Liver (tissue), 8 donors: ENCODE measurements at regions not wholly inside any gene's neighbourhood (a gene's known extent, or its start where the extent isn't known, plus 50 kb on each side); places are given as distances from the start of the nearest gene placed in this dataset.

ENCODE experiments used
- DNase-seq: peaks from one replicate; pipeline ENCODE4 v3.0.0-alpha.2; 2017; ENCODE audit warnings: low spot score
- H3K27ac ChIP-seq, 2 donors: one replicate each; pipeline ENCODE4 v1.7.0; 2013; ENCODE audit warnings: inconsistent platforms in 2 of 2, low read length in 2 of 2, control low read depth in 1 of 2, low read depth in 1 of 2, mild to moderate bottlenecking in 1 of 2
- H3K27me3 ChIP-seq, 4 donors: one replicate each; pipeline versions ENCODE4 v1.6.1 to v1.7.0; 2013; ENCODE audit warnings: low read length in 3 of 4, inconsistent platforms in 1 of 4, mild to moderate bottlenecking in 1 of 4, moderate library complexity in 1 of 4; ENCODE audit not compliant: control insufficient read depth in 4 of 4, insufficient read depth in 4 of 4
- H3K36me3 ChIP-seq, 4 donors: one replicate each; pipeline versions ENCODE4 v1.6.1 to v1.7.0; 2013; ENCODE audit warnings: low read length in 3 of 4, mild to moderate bottlenecking in 3 of 4, low read depth in 1 of 4, moderate library complexity in 1 of 4; ENCODE audit not compliant: control insufficient read depth in 4 of 4, insufficient read depth in 3 of 4
- H3K4me1 ChIP-seq, 4 donors: one replicate each; pipeline versions ENCODE4 v1.6.1 to v1.7.0; 2013; ENCODE audit warnings: low read length in 3 of 4, mild to moderate bottlenecking in 3 of 4, moderate library complexity in 1 of 4; ENCODE audit not compliant: control insufficient read depth in 4 of 4, insufficient read depth in 4 of 4
- H3K4me3 ChIP-seq, 3 donors: one replicate each; pipeline versions ENCODE4 v1.6.1 to v1.7.0; 2013; ENCODE audit warnings: low read length in 3 of 3, control low read depth in 1 of 3, low read depth in 1 of 3, mild to moderate bottlenecking in 1 of 3
- H3K9ac ChIP-seq, 2 donors: one replicate each; pipeline ENCODE4 v1.7.0; 2013; ENCODE audit warnings: low read length in 2 of 2, mild to moderate bottlenecking in 2 of 2, moderate library complexity in 2 of 2, control low read depth in 1 of 2, low read depth in 1 of 2
- H3K9me3 ChIP-seq, 4 donors: one replicate each; pipeline versions ENCODE4 v1.6.1 to v1.7.0; 2013; ENCODE audit warnings: low read length in 3 of 4; ENCODE audit not compliant: control insufficient read depth in 4 of 4
- EGR1 ChIP-seq, 2 donors: IDR thresholded peaks; 2 replicates each; pipeline ENCODE4 v1.6.1; 2016 to 2018; ENCODE audit warnings: antibody characterized with exemption in 2 of 2, low read depth in 2 of 2
- FOXA1 ChIP-seq: IDR thresholded peaks from 2 replicates; pipeline ENCODE4 v1.6.1; 2016; ENCODE audit warnings: antibody characterized with exemption
- FOXA2 ChIP-seq: IDR thresholded peaks from 2 replicates; pipeline ENCODE4 v1.6.1; 2016; ENCODE audit warnings: antibody characterized with exemption
- GABPA ChIP-seq, 2 donors: IDR thresholded peaks in 1 of 2; conservative IDR thresholded peaks in 1 of 2; 2 replicates each; pipeline ENCODE4 v1.6.1; 2016; ENCODE audit warnings: antibody characterized with exemption in 2 of 2, mild to moderate bottlenecking in 1 of 2, moderate library complexity in 1 of 2
- HNF4A ChIP-seq, 2 donors: conservative IDR thresholded peaks; 2 replicates each; pipeline ENCODE4 v1.6.1; 2016; ENCODE audit warnings: antibody characterized with exemption in 2 of 2, mild to moderate bottlenecking in 2 of 2
- HNF4G ChIP-seq: IDR thresholded peaks from 2 replicates; pipeline ENCODE4 v1.6.1; 2016; ENCODE audit warnings: antibody characterized with exemption
- JUND ChIP-seq, 2 donors: IDR thresholded peaks; 2 replicates each; pipeline ENCODE4 v1.6.1; 2016; ENCODE audit warnings: antibody characterized with exemption in 2 of 2
- NR2F2 ChIP-seq: IDR thresholded peaks from 2 replicates; pipeline ENCODE4 v1.6.1; 2016; ENCODE audit warnings: antibody characterized with exemption
- RAD21 ChIP-seq, 2 donors: IDR thresholded peaks; 2 replicates each; pipeline ENCODE4 v1.6.1; 2016; ENCODE audit warnings: antibody characterized with exemption in 2 of 2, mild to moderate bottlenecking in 2 of 2
- RXRA ChIP-seq, 2 donors: IDR thresholded peaks; 2 replicates each; pipeline ENCODE4 v1.6.1; 2017 to 2018; ENCODE audit warnings: antibody characterized with exemption in 2 of 2, mild to moderate bottlenecking in 1 of 2
- SP1 ChIP-seq: IDR thresholded peaks from 2 replicates; pipeline ENCODE4 v1.6.1; 2018; ENCODE audit warnings: antibody characterized with exemption, mild to moderate bottlenecking
- TAF1 ChIP-seq: conservative IDR thresholded peaks from 2 replicates; pipeline ENCODE4 v1.6.1; 2016; ENCODE audit warnings: antibody characterized with exemption, mild to moderate bottlenecking
- YY1 ChIP-seq: IDR thresholded peaks from 2 replicates; pipeline ENCODE4 v1.6.1; 2016; ENCODE audit warnings: antibody characterized with exemption, mild to moderate bottlenecking
- WGBS: extraction: QIAGEN DNeasy Blood & Tissue Kit; methylation state at CpG from one replicate; pipeline ENCODE4 v1.1.7; 2013; 5-methylcytosine and 5-hydroxymethylcytosine counted together
- TF ChIP-seq, protein P1 (sequence below): IDR thresholded peaks from 2 replicates; pipeline ENCODE4 v1.6.1; 2016; ENCODE audit warnings: antibody characterized with exemption
- TF ChIP-seq, protein P2 (sequence below): IDR thresholded peaks from 2 replicates; pipeline ENCODE4 v1.6.1; 2016; ENCODE audit warnings: antibody characterized with exemption, mild to moderate bottlenecking
- TF ChIP-seq, protein P3 (sequence below): IDR thresholded peaks from 2 replicates; pipeline ENCODE4 v1.6.1; 2016; ENCODE audit warnings: antibody characterized with exemption
- TF ChIP-seq, protein P4 (sequence below): IDR thresholded peaks from 2 replicates; pipeline ENCODE4 v1.6.1; 2016; ENCODE audit warnings: antibody characterized with exemption
- TF ChIP-seq, protein P5 (sequence below): fragments of 150-350 bp; IDR thresholded peaks from 2 replicates; pipeline ENCODE4 v1.5.1; 2017; ENCODE audit warnings: improper control_type of control experiment, low read depth, low read length; ENCODE audit not compliant: missing input control
- donor health status: healthy.
- donor health status: healthy.
- donor health status: healthy.
- donor health status: healthy.
- donor health status: healthy.

DNA sequence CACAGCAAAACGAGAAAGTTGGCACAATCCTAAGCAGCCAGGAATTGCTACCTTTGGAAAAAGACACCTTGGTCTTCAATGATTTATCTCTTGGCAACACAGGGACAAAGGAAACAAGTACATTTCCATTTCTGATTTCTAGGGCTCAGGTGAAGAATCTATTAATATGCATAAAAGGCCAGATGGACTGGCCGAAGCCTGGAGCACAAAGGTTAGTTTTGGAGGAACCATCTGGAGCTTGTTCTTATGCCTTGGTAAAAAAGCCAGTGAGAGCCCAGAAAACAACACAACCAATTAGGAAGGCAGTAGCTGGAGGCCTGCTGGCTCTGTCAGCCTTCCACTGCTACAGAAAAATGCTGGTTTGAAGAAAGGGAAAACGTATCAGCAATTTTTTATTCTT lies 713.5 kb upstream of the API5 start:
- H3K4me3 ChIP-seq, result no peak overlapping the region
- no peaks in the 10 kb centered on the region for H3K9me3 ChIP-seq
- H3K36me3 ChIP-seq, result no peaks in the 10 kb centered on the region
- no peaks in the 10 kb centered on the region for H3K27me3 ChIP-seq
- TF ChIP-seq, protein P1, sequence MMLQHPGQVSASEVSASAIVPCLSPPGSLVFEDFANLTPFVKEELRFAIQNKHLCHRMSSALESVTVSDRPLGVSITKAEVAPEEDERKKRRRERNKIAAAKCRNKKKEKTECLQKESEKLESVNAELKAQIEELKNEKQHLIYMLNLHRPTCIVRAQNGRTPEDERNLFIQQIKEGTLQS, result no peak
- no peak for TF ChIP-seq GABPA (IDR thresholded peaks at IDR 0.05 in 1 of 2, conservative IDR thresholded peaks at IDR 0.05 in 1 of 2)
- TF ChIP-seq RXRA (IDR thresholded peaks at IDR 0.05), result no peak
- H3K27ac ChIP-seq, result no peak overlapping the region
- DNase-seq, result no peak
- 66% methylated on average over 3 of the region's 3 CpGs for WGBS
- no peaks in the 10 kb centered on the region for H3K4me1 ChIP-seq
- H3K9ac ChIP-seq, result no peak overlapping the region

DNA sequence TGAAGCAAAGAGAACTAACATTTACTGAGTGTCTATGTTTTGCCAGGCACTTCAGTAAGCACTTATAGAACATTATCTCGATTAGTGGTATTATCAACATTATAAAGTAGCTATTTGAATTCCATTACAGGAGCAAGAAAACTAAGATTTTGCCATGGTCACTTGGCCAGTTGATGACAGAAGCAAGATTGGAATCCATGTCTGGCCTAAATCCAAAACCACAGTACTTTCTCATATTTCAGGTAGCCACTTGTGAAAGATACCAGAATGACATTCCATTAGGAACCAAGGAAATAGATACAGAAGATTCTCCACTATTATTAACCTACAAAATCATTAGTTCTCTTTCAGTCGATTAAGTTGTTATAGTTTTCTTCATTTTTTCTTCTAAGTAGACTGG lies 691.0 kb upstream of the API5 start:
- Histone ChIP-seq H3K27ac (no peak overlapping the region), H3K9me3 (no peaks in the 10 kb centered on the region), H3K27me3 (no peaks in the 10 kb centered on the region), H3K36me3 (no peaks in the 10 kb centered on the region), H3K9ac (no peak overlapping the region), H3K4me1 (no peaks in the 10 kb centered on the region), H3K4me3 (no peak overlapping the region)
- no peak for DNase-seq
- 85% methylated on average over 2 of the region's 2 CpGs for WGBS
- no peak for TF ChIP-seq SP1
- TF ChIP-seq RXRA (IDR thresholded peaks at IDR 0.05), result no peak
- no peak for TF ChIP-seq YY1
- TF ChIP-seq, protein P1, result no peak
- no peak for TF ChIP-seq HNF4G
- no peak for TF ChIP-seq HNF4A (conservative IDR thresholded peaks at IDR 0.05)
- TF ChIP-seq EGR1 (IDR thresholded peaks at IDR 0.05; ENCODE audit: low read depth in 2 of 2), result no peak
- TF ChIP-seq, protein P2, sequence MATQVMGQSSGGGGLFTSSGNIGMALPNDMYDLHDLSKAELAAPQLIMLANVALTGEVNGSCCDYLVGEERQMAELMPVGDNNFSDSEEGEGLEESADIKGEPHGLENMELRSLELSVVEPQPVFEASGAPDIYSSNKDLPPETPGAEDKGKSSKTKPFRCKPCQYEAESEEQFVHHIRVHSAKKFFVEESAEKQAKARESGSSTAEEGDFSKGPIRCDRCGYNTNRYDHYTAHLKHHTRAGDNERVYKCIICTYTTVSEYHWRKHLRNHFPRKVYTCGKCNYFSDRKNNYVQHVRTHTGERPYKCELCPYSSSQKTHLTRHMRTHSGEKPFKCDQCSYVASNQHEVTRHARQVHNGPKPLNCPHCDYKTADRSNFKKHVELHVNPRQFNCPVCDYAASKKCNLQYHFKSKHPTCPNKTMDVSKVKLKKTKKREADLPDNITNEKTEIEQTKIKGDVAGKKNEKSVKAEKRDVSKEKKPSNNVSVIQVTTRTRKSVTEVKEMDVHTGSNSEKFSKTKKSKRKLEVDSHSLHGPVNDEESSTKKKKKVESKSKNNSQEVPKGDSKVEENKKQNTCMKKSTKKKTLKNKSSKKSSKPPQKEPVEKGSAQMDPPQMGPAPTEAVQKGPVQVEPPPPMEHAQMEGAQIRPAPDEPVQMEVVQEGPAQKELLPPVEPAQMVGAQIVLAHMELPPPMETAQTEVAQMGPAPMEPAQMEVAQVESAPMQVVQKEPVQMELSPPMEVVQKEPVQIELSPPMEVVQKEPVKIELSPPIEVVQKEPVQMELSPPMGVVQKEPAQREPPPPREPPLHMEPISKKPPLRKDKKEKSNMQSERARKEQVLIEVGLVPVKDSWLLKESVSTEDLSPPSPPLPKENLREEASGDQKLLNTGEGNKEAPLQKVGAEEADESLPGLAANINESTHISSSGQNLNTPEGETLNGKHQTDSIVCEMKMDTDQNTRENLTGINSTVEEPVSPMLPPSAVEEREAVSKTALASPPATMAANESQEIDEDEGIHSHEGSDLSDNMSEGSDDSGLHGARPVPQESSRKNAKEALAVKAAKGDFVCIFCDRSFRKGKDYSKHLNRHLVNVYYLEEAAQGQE, result no peak
- no peak for TF ChIP-seq NR2F2
- TF ChIP-seq, protein P3, sequence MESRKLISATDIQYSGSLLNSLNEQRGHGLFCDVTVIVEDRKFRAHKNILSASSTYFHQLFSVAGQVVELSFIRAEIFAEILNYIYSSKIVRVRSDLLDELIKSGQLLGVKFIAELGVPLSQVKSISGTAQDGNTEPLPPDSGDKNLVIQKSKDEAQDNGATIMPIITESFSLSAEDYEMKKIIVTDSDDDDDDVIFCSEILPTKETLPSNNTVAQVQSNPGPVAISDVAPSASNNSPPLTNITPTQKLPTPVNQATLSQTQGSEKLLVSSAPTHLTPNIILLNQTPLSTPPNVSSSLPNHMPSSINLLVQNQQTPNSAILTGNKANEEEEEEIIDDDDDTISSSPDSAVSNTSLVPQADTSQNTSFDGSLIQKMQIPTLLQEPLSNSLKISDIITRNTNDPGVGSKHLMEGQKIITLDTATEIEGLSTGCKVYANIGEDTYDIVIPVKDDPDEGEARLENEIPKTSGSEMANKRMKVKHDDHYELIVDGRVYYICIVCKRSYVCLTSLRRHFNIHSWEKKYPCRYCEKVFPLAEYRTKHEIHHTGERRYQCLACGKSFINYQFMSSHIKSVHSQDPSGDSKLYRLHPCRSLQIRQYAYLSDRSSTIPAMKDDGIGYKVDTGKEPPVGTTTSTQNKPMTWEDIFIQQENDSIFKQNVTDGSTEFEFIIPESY, result no peak
- TF ChIP-seq TAF1, result no peak
- TF ChIP-seq, protein P4, sequence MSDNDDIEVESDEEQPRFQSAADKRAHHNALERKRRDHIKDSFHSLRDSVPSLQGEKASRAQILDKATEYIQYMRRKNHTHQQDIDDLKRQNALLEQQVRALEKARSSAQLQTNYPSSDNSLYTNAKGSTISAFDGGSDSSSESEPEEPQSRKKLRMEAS, result no peak
- TF ChIP-seq, protein P5, sequence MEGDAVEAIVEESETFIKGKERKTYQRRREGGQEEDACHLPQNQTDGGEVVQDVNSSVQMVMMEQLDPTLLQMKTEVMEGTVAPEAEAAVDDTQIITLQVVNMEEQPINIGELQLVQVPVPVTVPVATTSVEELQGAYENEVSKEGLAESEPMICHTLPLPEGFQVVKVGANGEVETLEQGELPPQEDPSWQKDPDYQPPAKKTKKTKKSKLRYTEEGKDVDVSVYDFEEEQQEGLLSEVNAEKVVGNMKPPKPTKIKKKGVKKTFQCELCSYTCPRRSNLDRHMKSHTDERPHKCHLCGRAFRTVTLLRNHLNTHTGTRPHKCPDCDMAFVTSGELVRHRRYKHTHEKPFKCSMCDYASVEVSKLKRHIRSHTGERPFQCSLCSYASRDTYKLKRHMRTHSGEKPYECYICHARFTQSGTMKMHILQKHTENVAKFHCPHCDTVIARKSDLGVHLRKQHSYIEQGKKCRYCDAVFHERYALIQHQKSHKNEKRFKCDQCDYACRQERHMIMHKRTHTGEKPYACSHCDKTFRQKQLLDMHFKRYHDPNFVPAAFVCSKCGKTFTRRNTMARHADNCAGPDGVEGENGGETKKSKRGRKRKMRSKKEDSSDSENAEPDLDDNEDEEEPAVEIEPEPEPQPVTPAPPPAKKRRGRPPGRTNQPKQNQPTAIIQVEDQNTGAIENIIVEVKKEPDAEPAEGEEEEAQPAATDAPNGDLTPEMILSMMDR, result no peak
- TF ChIP-seq FOXA1, result no peak
- TF ChIP-seq JUND (IDR thresholded peaks at IDR 0.05), result no peak
- no peak for TF ChIP-seq RAD21 (IDR thresholded peaks at IDR 0.05)
- no peak for TF ChIP-seq FOXA2
- TF ChIP-seq GABPA (IDR thresholded peaks at IDR 0.05 in 1 of 2, conservative IDR thresholded peaks at IDR 0.05 in 1 of 2), result no peak
